ENCODE measurements at regions not wholly inside any gene's neighbourhood (a gene's known extent, or its start where the extent isn't known, plus 50 kb on each side); places are given as distances from the start of the nearest gene placed in this dataset.

- TF ChIP-seq CTCF (conservative IDR thresholded peaks at IDR 0.05; ENCODE audit: low read depth, low read length) (no peak), RFX5 (IDR thresholded peaks at IDR 0.05; ENCODE audit: low read depth, low read length) (no peak), BHLHE40 (IDR thresholded peaks at IDR 0.05; ENCODE audit: low read depth, low read length) (no peak), POLR2A (IDR thresholded peaks at IDR 0.05; ENCODE audit: low read depth, low read length) (no peak), CEBPB (IDR thresholded peaks at IDR 0.05; ENCODE audit: low read depth, low read length) (no peak), CHD1 (IDR thresholded peaks at IDR 0.05; ENCODE audit: low read depth, low read length) (no peak), USF2 (IDR thresholded peaks at IDR 0.05; ENCODE audit: low read depth, low read length) (no peak), SMC3 (IDR thresholded peaks at IDR 0.05; ENCODE audit: low read depth, low read length) (no peak), RAD21 (IDR thresholded peaks at IDR 0.05; ENCODE audit: low read length) (no peak), MXI1 (IDR thresholded peaks at IDR 0.05; ENCODE audit: borderline replicate concordance, low read depth, low read length) (no peak)
- TF ChIP-seq, protein P1, sequence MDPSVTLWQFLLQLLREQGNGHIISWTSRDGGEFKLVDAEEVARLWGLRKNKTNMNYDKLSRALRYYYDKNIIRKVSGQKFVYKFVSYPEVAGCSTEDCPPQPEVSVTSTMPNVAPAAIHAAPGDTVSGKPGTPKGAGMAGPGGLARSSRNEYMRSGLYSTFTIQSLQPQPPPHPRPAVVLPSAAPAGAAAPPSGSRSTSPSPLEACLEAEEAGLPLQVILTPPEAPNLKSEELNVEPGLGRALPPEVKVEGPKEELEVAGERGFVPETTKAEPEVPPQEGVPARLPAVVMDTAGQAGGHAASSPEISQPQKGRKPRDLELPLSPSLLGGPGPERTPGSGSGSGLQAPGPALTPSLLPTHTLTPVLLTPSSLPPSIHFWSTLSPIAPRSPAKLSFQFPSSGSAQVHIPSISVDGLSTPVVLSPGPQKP (IDR thresholded peaks at IDR 0.05; ENCODE audit: borderline replicate concordance, low read depth, low read length), result no peak
Measured at GRCh38 chr1:163523375-163524029, 201.7 kb downstream of the NUF2 start.

Data from IMR-90 (cell line).